ENCODE measurements at regions not wholly inside any gene's neighbourhood (a gene's known extent, or its start where the extent isn't known, plus 50 kb on each side); places are given as distances from the start of the nearest gene placed in this dataset.

DNA sequence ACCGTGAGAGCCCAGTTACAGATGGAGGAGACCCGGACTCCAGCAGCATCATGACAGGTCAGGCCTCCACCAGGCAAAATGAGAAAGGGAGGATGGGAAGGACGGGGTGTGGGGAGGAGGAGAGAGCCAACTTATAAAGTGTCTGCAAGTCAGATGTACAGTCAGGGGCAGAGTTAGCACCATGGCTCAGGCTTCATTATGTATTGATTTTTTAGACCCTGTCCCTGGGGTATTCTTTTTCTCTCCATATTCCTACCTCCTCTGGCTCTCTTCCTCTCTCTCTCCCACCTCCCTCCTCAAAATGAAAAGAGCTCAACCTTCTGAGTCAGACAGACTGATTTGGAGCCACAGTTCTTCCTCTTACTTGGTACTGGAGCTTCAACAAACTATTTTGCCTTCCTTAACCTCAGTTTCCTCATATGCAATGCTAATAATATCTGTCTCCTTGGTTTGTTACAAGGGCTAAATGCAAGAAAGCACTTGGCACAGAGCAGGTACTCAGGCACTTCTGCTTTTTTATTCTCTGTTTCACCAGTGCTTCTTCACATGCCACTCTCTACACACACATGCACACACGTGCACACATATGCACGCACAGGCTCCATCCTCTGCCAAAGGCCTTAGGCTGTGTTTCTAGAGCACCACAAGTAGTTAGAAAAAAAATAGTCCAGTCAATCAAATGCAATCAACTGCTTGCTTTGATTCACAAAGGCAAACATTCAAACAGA is 92.3 kb upstream of the PKDCC start:
- Histone ChIP-seq H3K9me2 (ENCODE audit: insufficient read depth) (no peaks in the 10 kb centered on the region), H3K27ac (no peak overlapping the region), H3K27me3 (ENCODE audit: insufficient read depth, low read depth) (no peaks in the 10 kb centered on the region), H4K20me1 (ENCODE audit: insufficient read depth) (no peaks in the 10 kb centered on the region), H3K4me1 (replicated peaks; ENCODE audit: insufficient read depth) (peaks cover 39% of the 10 kb centered on the region), H3K9me3 (ENCODE audit: insufficient read depth, low read depth) (no peaks in the 10 kb centered on the region), H3F3A (ENCODE audit: insufficient read depth, low read depth) (peaks cover 6% of the 10 kb centered on the region; the same call in 1 of the 2 replicates), H2AFZ (0 out of 2 replicates have a peak overlapping the region, but pooled peaks have one; percentile 16), H3K36me3 (ENCODE audit: low read depth) (no peaks in the 10 kb centered on the region), H3K4me2 (no peak overlapping the region), H3K4me3 (no peak overlapping the region), H3K79me2 (ENCODE audit: low read depth) (no peaks in the 10 kb centered on the region)
- POLR2A ChIA-PET (ENCODE audit: unreplicated experiment) = interaction anchor here (0.7 kb wide), 1 partner anchor 20 kb away, joined by 5 read pairs; no protein-coding TSS in a partner anchor
- intact Hi-C loops (cut with micrococcal nuclease; ENCODE audit: unreplicated experiment) = no loop called here
- no peak for DNase-seq
- CTCF ChIA-PET = no interaction called here
- no TSS peak for BruUV-seq (replicated peaks)
- no peak for TF ChIP-seq EZH2 (IDR thresholded peaks at IDR 0.05; ENCODE audit: low read depth)
- TF ChIP-seq, protein P1, sequence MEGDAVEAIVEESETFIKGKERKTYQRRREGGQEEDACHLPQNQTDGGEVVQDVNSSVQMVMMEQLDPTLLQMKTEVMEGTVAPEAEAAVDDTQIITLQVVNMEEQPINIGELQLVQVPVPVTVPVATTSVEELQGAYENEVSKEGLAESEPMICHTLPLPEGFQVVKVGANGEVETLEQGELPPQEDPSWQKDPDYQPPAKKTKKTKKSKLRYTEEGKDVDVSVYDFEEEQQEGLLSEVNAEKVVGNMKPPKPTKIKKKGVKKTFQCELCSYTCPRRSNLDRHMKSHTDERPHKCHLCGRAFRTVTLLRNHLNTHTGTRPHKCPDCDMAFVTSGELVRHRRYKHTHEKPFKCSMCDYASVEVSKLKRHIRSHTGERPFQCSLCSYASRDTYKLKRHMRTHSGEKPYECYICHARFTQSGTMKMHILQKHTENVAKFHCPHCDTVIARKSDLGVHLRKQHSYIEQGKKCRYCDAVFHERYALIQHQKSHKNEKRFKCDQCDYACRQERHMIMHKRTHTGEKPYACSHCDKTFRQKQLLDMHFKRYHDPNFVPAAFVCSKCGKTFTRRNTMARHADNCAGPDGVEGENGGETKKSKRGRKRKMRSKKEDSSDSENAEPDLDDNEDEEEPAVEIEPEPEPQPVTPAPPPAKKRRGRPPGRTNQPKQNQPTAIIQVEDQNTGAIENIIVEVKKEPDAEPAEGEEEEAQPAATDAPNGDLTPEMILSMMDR (conservative IDR thresholded peaks at IDR 0.05) = no peak

DNA sequence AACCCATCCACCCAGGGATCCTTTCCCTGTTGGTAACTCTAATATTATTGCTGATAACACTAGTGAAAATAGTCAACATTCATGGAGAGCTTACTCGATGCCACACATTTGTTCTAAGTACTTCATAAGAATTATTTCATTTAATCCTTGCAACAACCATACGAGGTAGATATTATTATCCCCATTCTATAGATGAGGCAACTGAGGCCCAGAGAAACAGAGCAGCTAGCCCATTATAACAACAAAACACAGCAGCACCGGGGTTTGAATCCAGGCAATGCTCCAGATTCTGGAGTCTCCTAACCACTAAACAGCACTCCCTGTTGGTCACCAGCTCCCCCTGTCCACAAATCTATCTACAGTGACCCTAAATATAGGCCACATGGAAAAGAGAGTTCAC is 90.4 kb upstream of the PKDCC start:
- Histone ChIP-seq H3K27ac (no peak overlapping the region), H2AFZ (no peak overlapping the region), H3K27me3 (ENCODE audit: insufficient read depth, low read depth) (no peaks in the 10 kb centered on the region), H3K79me2 (ENCODE audit: low read depth) (no peaks in the 10 kb centered on the region), H4K20me1 (ENCODE audit: insufficient read depth) (no peaks in the 10 kb centered on the region), H3K4me2 (no peak overlapping the region), H3K9me3 (ENCODE audit: insufficient read depth, low read depth) (no peaks in the 10 kb centered on the region), H3K9me2 (ENCODE audit: insufficient read depth) (no peaks in the 10 kb centered on the region), H3K4me1 (replicated peaks; ENCODE audit: insufficient read depth) (peaks cover 39% of the 10 kb centered on the region), H3K4me3 (no peak overlapping the region), H3K36me3 (ENCODE audit: low read depth) (no peaks in the 10 kb centered on the region), H3F3A (ENCODE audit: insufficient read depth, low read depth) (peaks cover 6% of the 10 kb centered on the region; the same call in 1 of the 2 replicates)
- TF ChIP-seq EZH2 (IDR thresholded peaks at IDR 0.05; ENCODE audit: low read depth) = no peak
- TF ChIP-seq, protein P1 (conservative IDR thresholded peaks at IDR 0.05) = no peak
- POLR2A ChIA-PET (ENCODE audit: unreplicated experiment) = interaction anchor here (0.6 kb wide), 1 partner anchor 1748 kb away, joined by 27 read pairs; no protein-coding TSS in a partner anchor
- intact Hi-C loops (cut with micrococcal nuclease; ENCODE audit: unreplicated experiment) = no loop called here
- no TSS peak for BruUV-seq (replicated peaks)
- no peak for DNase-seq
- CTCF ChIA-PET = no interaction called here

DNA sequence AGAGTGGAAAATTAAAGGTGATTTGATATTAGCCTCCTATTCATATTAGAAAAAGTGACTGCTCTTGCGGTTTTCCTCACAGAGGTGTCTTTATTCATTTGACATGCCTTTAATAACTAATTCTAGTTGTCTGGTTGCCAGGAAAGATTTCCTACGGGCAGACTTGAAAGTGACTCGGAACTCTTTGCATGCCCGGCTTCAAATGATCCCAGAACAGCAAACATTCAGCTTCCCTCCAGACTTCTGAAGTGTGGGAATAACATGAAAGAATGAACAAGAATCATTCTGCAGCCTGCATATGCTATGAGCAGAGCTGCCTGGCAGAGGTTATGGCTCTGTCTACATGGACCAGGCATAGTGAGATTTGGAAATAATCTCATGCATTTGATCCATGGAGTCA is 89.6 kb upstream of the PKDCC start:
- H2AFZ ChIP-seq = no peak overlapping the region
- H3K36me3 ChIP-seq (ENCODE audit: low read depth) = no peaks in the 10 kb centered on the region
- BruUV-seq (replicated peaks) = no TSS peak
- POLR2A ChIA-PET (ENCODE audit: unreplicated experiment) = no interaction called here
- DNase-seq = no peak
- H3K27ac ChIP-seq = no peak overlapping the region
- peaks cover 7% of the 10 kb centered on the region; the same call in 1 of the 2 replicates for H3F3A ChIP-seq (ENCODE audit: insufficient read depth, low read depth)
- intact Hi-C loops (cut with micrococcal nuclease; ENCODE audit: unreplicated experiment) = no loop called here
- H3K4me3 ChIP-seq = no peak overlapping the region
- no peaks in the 10 kb centered on the region for H3K9me3 ChIP-seq (ENCODE audit: insufficient read depth, low read depth)
- peaks cover 32% of the 10 kb centered on the region for H3K4me1 ChIP-seq (replicated peaks; ENCODE audit: insufficient read depth)
- TF ChIP-seq EZH2 (IDR thresholded peaks at IDR 0.05; ENCODE audit: low read depth) = no peak
- TF ChIP-seq, protein P1 (conservative IDR thresholded peaks at IDR 0.05) = no peak
- CTCF ChIA-PET = no interaction called here
- H3K4me2 ChIP-seq = no peak overlapping the region
- no peaks in the 10 kb centered on the region for H3K9me2 ChIP-seq (ENCODE audit: insufficient read depth)
- no peaks in the 10 kb centered on the region for H3K27me3 ChIP-seq (ENCODE audit: insufficient read depth, low read depth)
- H3K79me2 ChIP-seq (ENCODE audit: low read depth) = no peaks in the 10 kb centered on the region
- no peaks in the 10 kb centered on the region for H4K20me1 ChIP-seq (ENCODE audit: insufficient read depth)

Data from PC-9 (cell line).